Kasumi-1 (cell line): ENCODE measurements at regions not wholly inside any gene's neighbourhood (a gene's known extent, or its start where the extent isn't known, plus 50 kb on each side); places are given as distances from the start of the nearest gene placed in this dataset.

Source experiments
- DNase-seq, 2 experiments: peaks; one replicate each; lab custom pipeline; 2025; lab: John Stamatoyannopoulos, UW

DNA sequence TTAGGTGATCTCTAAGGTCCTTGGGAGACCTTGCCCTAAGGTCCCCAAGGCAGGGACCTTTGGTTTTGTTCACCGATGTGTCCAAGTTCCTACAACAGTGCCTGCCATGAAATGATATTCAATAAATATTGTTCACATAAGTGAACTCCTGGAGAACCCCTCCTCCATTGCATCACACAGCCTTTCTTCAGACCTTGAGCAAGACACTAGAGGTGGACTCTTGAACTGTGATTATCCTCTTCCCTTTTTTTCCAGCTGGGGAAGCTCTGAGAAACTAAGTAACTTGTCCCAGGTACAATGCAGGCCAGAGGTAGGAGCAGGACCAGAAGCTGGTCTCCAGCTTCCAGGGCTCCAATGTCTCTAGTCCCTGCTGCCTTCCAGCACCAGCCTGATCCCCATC is 76.6 kb upstream of the LMO1 start:
- no peak for DNase-seq

GRCh38 chr11:8339592-8340022 is 75.9 kb upstream of the LMO1 start:
- DNase-seq = no peak

- peak in 1 of 2 experiments; percentile 3 for DNase-seq
Measured at GRCh38 chr11:8338138-8338537, 74.5 kb upstream of the LMO1 start.

GRCh38 chr11:8337130-8337795 is 73.6 kb upstream of the LMO1 start:
- no peak for DNase-seq

GRCh38 chr11:8336356-8337129 is 72.9 kb upstream of the LMO1 start:
- DNase-seq = no peak

DNA sequence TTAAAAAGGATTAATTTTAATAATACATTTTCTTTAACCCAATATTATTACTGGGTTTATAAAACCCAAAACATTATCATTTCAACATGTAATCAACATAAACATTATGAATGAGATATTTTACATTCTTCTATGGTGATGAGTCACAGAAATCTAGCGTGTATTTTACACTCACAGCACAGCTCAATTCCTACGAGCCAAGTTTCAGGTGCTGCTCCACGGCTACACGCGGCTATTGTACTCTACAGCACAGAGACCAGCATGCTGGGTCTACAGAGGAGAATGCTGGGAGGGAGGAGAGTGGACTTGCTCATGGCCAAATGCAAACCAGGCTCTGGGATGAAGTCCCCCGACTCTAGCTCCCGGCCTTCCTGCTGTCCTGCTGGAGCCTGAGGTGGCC is 72.0 kb upstream of the LMO1 start:
- DNase-seq = no peak

GRCh38 chr11:8335186-8335585 is 71.5 kb upstream of the LMO1 start:
- no peak for DNase-seq

DNA sequence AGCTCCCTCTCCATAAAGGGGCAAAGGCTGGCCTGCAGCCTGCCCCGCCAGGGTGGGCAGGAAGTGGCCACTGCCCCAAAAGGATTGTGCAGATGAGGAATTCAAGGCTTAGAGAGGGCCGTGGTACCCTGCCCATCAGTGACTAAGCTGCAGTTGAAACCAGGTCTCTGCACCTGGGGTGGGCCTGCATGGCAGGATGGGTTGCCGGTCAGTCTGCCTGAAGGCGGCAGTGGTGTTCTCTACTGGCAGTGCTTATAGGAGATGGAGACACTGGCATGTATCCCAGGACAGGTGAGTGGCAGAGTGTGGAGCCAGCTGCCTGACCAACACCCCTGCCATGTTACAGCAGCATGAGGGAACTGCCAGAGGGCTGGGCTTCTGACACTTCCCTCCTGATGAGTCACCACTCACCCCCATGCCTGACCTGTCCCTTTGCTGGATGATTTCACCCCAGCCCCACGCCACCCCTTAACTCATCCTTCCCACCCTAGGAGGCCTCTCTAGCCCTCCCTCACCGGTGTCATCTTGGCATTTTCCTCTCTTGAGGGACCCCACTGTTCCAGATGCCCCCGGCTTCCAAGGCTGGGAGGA is 70.2 kb upstream of the LMO1 start:
- no peak for DNase-seq

- DNase-seq = no peak
Measured at GRCh38 chr11:8333376-8333775, 69.7 kb upstream of the LMO1 start.

- no peak for DNase-seq
Measured at GRCh38 chr11:8332891-8333290, 69.2 kb upstream of the LMO1 start.

GRCh38 chr11:8332196-8332595 is 68.5 kb upstream of the LMO1 start:
- peak; percentile 73 to 78 for DNase-seq

- DNase-seq = no peak
Measured at GRCh38 chr11:8331767-8332166, 68.1 kb upstream of the LMO1 start.

GRCh38 chr11:8330896-8331295 is 67.2 kb upstream of the LMO1 start:
- no peak for DNase-seq

DNA sequence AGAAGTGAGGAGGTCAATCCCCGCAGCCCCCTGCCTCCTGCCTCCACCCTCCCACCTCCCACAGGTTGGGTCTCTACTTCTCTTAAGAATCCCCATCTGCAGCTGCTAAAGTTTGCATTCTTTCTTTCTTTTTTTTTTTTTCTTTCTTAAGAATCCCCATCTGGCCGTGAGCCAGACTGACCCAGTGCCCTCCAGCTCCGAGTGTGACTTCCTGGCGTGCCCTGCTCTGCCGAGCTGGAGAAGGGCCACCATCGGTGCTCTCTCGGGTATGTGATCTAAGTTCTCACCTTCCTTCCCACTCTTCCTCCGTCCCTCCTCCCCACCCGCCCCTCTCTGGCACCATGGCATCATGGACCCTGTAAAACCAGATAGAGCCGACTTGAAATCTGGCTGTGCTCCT is 66.7 kb upstream of the LMO1 start:
- no peak for DNase-seq

DNA sequence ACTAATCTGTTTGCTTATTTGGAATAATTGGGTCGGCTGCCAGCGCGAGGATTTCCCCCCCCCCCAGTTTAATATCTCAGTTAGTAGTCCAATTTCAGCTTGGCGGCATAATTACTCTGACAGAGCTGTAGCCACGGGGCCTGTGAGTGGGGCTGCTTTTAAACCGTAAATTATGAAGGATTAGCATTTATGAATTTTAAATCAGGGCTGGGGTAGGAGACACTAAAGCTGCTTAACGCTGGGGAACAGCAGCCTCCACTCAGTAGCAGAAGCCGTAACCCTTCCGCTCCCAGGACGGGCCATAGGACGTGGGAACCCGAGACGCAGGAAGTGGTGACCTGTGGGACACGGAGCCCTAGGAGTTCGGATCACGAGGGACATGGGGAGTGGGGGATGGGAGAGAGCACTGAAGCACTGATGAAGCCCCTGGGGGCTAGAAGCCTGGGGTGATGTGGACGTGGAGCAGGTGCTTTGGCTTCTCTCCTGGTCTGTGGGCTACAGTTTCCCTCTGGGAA is 66.2 kb upstream of the LMO1 start:
- no peak for DNase-seq

- DNase-seq = no peak
Measured at GRCh38 chr11:8329336-8329735, 65.7 kb upstream of the LMO1 start.

GRCh38 chr11:8328848-8329330 is 65.2 kb upstream of the LMO1 start:
- DNase-seq = peak; percentile 79 to 83

DNA sequence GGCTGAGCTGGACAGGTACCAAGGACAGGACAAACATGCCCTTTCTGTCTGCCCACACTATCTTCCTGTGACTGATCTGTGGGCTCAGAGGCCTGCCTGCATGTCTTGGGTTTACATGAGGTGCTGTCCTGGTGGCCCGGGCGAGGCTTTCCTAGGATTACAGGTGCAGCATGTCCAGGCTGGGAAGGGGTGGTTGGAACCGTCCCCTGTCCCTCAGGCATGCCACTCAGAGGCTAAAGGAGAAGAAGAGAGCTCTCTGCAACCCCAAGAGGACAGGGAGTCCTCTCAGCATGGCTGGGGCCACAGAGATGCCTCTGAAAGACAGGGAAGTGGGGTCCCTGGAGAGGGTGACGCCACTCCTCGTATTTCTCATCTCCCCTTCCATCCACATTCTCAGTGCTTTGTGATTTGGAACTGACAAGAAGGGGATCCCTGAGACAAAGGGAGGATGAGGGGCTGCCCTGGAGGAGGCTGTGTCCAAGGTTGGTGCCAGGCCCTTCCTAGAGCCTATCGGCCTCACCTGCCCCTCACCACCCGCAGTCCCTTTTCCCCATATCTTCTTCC is 64.6 kb upstream of the LMO1 start:
- no peak for DNase-seq

DNA sequence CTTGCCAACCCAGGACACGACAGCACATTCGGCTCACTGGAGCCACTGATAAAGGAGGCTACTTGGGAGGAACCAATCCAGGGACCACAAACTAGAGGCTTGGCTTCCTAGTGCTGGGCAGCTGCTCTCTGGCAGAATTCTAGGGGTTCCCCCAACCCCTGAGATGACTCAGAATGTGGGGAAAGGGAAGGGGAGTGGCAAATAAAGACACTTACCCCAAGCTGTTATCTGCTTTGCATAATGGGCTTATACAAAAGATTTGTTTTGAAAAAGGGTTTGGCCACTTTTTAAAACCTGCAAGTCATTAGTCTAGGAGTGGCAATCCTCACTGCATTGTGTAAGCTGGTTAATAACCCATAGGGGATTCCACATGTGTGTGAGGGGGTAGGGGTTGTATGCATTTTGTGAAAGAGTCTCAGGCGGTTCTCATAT is 64.1 kb upstream of the LMO1 start:
- DNase-seq = no peak

DNA sequence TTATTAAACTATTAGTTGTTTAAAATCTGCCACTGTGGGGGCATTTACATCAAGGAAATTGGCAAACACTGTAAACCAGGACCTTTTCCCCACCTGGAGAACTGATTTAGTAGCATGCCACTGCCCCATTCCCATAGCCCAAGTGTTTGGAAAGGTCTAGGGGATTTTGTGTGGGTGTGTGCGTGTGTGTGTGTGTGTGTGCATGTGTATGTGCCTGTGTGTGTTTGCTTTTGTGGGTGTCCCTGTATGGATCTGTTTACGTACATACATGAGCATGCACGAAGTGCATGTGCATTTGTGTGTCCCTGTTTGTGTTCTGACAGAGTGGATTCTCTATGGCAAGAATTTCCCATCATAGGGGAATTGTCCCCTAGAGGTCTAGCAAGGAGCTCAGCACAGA is 62.7 kb upstream of the LMO1 start:
- DNase-seq = no peak

DNA sequence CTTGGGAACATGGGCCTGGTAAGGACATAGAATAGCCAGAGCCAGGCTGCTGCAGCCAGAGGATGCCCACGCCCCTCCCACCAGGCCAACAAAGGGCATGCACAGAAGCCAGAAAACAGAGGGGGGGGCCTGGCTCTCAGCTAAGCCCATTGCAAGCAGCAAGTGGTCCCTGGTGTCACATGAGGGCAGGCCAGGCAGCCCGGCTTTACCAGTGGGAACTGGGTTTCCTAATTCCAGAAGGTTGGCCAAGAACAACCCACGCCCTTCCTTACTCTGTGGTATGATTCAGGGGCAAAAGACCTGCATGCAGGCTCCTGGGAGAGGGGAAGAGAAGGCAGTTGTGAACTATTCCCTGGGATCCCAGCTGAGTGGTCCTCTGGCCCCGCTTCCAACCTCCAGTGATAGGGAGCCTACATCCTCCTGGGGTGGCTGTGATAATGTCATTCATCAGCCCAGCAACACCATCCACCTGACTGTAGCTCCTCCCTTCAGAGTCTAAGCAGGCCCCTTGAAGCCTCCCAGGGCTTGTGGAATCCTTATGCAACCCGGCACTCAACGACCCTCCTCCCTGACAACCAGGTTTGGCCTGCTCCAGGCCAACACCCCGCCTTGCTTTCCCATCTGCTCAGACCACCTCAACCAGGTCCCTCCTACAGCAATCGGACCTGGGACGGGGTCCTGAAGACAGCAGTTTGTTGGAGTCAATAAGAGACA is 62.1 kb upstream of the LMO1 start:
- DNase-seq = no peak
